ENCODE measurements at regions not wholly inside any gene's neighbourhood (a gene's known extent, or its start where the extent isn't known, plus 50 kb on each side); places are given as distances from the start of the nearest gene placed in this dataset.
"Not testable (repeated sequence)": the region's sequence is repeated elsewhere in the genome, so short reads cannot be mapped to it uniquely, and the experiment has no call there.

DNA sequence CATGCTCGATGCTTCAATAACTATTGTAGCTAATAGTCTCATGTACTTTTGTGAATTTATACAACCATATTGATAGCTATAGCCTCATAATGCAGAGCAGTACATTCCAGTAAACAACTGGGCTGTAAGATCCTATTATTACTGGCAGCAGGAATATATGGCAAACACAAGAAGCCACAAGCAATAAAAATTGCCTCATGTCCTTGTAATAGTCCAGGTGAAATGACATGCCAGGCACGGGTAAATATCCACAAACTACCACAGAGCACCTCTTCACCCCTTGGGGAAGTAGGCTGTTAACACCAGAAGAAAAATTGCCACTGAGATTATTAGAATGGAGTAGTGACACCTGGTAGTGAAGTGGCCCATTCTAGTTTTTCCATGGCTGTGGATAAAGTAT, 158.3 kb downstream of the MTX2 start:
- DNase-seq: no peak

DNA sequence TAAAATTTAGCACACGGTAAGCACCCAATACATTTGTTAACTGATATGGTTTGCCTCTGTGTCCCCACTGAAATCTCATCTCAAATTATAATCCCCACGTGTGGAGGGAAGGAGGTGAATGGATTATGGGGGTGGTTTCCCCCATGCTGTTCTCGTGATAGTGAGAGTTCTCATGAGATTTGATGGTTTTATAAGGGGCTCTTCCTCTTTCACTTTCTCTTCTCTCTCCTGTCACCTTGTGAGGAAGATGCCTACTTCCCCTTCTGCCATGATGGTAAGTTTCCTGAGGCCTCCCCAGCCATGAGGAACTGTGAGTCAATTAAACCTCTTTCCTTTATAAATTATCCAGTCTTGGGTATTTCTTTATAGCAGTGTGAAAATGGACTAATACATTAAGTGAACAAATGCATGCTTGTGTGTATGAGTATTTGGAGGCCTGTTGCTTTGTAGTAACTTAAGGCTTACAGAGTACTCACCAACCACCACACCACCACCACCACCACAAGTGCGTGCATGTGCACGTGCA, 159.8 kb downstream of the MTX2 start:
- DNase-seq: not testable (repeated sequence)

DNA sequence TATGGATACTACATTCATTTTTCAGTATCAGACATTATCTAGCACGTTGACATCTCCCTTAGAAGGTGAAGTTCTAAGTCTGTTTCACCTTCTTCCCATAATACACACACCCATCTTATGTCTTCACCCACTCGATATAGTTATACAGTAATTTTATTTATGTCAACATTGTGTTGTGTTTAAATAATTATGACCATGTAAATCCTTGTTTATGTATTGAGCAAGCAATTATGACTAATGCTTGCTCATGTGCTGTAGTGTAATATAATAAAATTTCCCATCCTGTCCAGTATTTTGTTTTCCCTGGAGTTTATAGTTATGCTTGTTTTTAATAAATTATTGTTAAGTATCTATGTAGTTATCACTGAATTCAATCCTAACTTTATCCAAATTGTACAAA, 163.2 kb downstream of the MTX2 start:
- DNase-seq: no peak

DNA sequence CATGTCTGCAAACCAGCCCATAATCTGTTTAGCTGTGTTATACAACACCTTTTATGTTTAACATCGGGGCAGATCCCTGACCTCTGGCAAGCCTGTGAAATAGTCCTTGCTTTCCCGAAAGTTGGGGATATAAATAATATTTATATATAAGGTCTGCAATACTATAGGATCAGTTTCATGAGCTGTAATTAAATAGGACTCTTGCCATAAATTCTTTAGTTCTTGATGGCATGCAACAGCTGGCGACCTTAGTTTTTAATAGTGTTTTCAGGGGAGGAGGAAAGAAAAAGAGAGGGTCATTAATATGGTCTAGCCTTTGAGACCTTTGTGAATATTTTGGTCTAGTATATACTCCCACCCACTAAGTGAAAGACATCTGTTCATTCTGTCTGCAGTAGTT, 166.5 kb downstream of the MTX2 start:
- DNase-seq: no peak

DNA sequence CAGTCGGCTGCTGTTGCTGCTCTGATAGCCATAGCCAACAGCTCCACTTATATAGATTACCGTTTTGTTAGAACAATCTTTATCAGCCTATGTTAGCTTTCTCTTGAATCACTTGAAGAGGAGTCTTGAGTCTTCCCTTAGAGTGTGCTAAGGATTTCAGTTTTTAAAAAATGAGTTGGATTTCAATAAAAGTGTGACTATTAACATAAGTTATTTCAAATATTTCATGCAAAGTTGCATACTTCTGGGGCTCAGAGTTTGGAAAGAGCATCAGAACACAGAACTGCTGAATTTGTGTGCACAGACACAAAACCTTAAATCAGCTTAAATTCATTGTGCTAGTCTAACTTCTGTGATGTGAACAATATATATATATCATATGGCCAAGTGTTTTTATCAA, 174.7 kb downstream of the MTX2 start:
- no peak for DNase-seq

DNA sequence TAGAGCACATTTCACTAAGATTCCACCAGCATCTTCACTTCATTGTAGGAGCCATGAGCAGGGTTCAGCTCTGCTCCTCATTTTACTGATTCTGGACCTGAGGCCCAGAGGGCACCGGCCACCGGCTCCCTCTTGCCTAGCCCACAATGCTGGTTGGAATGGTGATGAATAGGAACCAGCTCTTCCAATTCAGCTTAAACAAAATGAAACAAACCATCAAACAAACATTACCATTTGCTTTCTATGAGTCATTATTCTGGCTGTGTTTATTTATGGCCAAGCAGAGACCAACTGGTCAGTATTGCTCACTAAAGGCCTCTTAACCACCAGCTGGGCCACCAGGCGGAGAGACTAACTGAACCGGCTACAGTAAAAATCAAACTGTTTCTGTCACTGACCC, 176.7 kb downstream of the MTX2 start:
- DNase-seq: no peak

DNA sequence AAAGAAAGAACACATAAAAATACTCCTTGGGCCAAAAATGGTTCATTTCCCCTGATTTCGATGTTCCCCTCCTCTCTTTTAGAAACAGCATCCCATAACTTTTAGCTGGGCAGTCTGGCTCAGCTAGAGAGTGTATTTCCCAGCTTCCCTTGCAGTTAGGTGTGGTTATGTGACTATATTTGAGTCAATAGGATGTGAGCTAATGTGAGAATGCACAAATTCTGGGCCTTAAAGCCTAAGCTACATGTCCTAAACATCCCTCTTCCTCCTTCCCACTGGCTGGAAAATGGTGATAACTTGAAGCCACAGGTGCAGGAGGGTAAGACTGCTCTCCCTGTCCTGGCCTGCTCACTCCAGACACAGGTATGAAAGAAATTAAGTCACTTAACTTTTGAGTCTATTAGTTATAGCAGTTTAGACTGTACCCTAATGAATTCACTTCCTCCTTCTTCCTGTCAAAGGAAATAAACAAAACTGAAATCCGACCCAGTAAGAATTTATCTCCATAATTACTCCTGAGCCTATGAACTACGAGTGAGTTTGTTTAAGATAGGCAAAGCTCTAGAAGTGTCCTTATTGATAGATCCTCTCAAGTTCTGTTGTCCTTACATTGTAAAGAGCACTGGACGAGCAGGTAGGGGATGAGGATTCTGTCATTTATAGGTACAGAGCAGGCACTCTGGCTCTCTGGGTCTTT, 177.6 kb downstream of the MTX2 start:
- no peak for DNase-seq

DNA sequence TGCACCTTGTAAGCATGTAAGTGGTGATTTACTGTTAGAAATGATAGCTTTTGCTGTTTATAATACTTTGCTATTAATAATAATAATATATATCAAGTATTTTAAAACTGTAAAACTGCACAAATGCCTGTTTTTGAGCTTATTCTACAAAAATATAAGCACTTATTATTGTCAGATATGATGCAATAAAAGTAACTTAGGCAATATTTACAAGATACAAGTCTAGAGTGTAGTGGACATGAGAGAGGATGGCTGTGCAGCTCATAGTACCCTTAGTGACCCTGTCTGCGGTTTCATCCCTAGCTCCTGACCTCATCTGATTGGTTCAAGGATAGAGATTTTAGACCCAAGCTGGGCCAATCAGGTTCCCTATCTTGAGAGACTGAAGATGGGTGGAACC, 178.4 kb downstream of the MTX2 start:
- no peak for DNase-seq

DNA sequence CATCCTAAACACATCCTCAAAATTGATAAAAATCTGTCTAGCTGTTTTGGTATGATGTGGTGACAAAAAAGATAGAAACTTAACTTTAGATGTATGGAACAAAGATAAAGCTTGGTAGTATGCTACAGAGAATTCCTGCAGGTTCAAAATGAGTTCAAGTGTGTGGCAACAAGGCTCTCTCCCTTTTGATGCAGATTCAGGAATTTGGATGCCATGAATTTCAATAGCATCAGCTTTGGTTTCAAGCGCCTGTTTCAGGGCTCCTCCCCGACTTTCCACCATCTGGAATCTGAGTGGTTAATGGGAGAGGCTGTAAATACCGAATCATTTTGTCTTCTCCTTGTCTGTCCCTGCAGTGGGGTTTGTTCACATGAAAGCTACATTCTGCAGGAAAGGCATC, 180.6 kb downstream of the MTX2 start:
- no peak for DNase-seq

DNA sequence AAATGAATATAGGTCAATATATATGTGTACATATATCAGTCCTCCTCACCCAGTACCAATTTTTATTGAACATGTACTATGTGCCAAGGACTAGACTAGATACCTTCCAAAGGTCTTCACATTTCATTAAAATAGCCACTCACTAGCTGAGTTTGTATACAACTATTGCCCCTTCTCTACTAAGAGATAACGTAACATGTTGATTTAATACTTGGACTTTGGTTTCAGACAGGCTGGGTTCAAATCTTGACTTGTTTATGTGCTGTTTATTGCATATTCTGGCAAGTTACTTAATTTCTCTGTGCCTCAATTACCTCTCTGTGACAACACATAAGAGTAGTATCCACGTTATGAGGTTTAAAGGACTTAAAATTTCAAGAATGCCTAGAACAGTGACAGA, 184.5 kb downstream of the MTX2 start:
- no peak for DNase-seq

DNA sequence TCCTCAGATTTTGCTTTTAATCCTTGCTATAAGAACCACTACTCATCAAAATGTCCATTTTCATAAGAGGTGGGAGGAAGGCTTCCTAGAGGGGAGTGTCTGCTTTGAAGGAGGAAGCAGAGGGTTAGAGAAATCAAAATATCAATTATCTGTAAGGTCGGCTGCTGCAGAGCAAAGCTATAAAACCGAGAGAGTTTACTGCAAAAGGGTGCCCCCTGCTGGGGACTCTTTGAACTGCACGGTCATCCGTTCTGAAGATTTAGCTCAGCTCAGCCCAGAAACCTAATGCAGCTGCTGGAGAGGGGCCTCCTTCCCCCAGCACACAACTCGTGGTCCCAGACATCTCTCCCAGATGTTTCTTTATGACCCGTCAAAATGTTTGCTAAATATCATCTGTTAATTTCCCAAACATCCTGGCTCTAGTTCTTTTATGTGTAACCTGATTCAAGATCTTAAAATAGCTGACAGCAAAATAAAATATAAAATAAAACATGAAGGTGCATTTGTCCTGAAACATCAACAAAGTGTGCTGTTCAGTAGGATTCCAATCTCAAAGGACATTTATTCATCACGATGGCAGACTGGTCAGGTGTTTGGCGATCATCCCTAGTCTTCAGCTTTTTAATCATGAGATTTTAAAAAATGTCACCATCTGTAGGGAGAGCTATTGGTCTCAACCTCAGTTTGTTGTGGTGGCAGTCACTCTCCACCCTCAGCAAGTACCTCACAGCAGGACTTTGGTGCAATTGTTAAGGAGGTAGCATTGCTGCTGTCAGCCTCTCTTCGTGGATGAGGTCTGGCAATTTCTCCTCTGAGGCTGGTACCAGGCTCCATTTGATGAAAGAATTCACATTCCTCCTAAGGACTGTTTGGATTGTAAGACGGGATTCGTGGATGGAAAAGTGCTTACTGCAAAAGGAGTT, 185.9 kb downstream of the MTX2 start:
- DNase-seq: peak; percentile 56

DNA sequence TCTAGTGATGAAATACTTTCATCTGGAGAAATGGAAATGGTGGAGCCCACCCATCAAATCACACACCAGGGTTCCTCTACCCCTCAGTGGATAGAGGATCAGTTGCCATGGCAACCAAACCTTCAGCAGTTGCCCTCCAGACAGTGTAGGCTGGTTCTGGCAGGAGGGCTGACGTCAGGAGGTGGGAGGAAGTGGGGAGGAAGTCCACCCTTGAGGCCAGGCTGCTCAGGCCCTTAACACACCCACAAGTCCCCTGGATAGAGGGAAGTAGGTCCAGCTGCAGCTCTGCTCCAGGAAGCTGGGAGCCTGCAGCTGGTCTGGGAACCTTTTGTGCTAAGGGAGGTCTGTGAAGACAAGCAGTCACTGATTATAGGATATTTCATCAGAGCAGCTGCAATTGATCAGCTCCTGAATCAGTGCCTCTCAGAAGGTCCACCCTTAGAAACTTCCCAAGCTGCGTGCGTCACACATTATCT, 186.6 kb downstream of the MTX2 start:
- DNase-seq: no peak

DNA sequence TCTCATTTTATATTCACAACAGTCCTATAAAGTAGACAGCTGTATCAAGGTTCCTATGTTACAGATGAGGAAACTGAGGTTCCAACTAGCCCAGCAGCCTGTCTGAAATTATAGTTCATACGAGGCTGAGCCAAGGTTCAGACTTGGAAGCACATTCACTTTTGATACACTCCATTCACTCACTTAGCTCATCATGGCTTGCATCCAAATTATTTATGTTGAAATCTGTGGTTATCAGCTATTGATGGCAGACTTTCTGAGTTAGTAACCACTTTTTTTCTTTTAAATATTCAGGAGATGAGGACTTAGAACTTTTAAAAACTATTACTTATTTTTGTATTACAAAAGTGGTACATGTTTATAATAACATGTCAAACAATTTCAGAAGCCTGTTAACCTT, 188.2 kb downstream of the MTX2 start:
- DNase-seq: no peak

DNA sequence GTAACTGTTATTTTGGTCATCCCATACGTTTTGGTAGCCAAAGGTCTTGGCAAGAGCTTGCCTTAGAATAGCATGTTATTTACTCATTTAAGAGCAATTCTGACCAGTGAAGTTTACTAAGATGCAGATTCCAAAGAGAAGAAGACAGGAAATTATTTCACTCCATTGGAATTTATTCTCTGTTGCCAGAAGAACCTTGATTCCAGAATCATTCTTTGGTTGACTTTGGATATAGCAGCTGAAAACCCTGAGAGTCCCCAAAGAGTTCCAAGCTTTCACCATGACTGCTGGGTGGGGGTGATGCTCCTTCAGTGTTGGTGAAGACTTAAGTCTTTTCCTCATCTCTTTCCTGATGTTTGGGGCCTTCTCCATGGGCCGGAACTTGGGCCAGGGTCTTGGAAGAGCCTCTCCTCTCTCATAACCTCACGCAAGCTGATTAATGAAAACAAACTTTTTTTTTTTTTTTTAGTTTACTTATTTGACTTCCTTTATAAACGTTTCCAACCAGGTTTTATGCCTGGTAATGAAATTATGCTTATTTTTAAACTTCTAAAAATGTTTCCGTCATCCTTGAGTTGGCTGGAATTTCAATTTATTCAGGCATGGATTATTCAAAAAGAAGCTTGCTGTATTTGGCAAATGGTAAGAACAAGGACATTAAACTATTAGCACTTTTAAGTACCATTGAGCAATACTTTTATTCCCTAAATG, 192.0 kb downstream of the MTX2 start:
- no peak for DNase-seq

DNA sequence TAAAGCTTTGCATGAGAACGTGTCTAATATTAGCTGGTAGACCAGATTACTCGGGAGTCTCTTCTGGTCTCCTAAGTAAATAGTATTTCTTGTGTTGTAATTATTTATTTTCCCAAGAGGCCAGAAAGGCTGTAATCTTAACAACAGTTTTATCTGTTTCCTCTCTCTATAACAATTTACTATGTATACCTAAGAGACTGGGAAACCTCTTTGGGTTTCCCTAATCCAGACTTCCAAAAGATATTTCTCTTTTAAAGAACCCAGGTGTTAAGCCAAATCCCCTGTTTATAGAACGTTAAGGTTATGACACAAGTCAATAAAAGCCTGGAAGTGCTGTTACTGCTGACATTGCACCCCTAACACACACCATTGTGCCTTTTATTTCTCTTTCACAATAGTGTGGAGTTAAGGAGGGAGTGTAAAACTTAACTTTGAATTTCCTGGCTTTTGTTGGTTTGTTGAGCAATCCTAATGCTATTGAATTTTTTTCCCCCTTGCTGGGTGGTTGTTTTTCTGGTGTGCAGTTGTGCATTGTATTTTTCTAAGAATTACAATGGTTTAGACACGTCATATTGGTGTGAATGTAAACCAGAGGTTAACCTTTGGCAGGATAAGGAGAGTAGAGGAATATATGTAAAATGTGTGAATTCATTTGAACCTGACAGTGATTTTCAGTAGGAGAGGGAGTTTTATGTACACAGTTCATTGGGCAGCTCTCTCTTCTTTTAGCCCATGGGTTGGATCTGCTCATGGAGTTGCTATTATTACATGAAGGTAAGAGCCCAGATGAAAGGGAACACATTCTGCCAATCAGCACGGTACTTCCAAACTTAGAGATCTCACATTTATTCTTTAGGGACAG, 192.8 kb downstream of the MTX2 start:
- DNase-seq: no peak

DNA sequence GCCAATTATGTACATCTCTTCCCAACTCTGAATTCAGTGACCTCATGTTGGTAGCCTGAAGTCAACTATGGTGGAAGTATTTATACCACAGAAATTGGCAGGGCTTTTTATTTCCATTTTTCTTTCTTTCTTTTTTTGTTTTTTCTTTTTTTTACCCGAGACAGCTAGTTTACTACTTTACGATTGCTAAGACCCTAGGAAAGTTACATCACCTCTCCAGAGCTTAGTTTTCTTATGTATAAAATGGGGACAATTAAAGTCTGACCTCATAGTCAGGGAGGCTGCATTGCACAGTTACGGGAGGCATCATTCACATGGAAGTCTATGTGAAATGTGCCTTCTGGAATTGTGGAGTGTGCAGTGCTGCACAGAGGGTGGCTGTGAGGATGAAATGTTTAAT, 194.3 kb downstream of the MTX2 start:
- no peak for DNase-seq

DNA sequence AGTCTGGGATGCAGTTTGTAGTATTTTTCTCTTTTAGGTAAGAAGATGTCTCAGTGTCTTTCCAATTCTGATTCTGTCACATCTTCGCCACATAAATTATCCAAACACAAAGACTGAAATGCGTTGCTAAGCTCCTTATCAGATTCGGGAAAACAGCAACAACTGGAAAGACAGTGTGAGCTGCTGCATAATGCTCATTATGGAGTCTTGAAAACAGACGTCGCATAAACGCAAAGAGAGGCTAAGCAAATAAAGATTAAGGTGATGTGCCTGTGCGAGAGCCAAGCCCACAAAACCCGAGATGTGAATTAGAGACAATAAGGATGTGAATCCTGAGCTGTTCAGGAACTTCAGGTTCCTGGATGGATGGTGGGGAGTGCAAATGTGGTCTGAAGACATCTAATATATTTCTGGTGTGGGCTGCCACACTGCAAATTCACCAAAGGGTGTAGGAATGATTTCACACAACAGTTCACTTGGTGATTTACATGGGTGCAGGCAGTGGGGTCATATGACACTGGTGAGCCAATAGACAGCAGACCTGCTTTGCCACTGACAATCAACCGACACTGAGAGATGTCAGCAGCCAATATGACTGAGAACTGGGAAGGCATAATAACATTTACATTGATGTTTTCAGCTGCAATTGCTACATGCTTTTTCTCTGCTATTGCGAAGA, 195.8 kb downstream of the MTX2 start:
- no peak for DNase-seq

DNA sequence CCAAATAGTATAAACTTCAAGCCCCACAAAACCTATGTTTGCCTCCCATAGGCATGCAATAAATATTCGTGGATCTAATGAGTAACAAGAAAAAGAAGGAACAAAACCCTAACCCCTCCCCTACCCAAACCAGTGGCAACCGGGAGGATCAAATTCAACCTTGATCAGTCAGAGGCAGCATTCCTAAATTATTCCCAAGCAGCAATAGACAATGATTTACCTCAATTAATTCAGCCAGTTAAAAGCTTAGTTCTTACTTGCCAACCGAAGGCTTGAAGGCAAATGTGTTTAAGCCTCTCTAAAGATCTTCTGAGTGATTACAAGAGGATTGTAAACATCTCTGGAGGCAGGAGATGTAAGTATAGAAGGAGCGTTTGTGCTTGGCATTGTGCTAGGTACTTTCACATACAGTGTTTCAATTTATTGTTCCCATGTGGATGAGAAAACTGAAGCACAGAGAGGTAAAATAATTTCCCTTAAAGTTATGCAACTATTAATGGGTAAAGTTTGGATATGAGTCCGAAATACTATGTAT, 197.7 kb downstream of the MTX2 start:
- no peak for DNase-seq

DNA sequence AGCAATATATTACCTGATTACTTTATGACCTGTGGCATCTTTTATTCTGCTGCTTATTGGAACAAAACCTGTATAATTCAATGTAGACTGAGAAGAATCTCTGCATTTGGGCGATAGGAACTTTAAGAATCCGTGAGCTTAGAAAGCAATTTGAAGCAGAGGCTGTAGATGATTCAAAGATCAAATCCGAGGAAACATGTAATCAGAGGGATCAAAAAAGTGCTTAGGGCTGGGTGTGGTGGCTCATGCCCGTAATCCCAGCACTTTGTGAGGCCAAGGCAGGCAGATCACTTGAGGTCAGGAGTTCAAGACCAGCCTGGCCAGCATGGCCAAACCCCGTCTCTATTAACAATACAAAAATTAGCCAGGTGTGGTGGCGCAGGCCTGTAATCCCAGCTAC, 198.4 kb downstream of the MTX2 start:
- DNase-seq: no peak

DNA sequence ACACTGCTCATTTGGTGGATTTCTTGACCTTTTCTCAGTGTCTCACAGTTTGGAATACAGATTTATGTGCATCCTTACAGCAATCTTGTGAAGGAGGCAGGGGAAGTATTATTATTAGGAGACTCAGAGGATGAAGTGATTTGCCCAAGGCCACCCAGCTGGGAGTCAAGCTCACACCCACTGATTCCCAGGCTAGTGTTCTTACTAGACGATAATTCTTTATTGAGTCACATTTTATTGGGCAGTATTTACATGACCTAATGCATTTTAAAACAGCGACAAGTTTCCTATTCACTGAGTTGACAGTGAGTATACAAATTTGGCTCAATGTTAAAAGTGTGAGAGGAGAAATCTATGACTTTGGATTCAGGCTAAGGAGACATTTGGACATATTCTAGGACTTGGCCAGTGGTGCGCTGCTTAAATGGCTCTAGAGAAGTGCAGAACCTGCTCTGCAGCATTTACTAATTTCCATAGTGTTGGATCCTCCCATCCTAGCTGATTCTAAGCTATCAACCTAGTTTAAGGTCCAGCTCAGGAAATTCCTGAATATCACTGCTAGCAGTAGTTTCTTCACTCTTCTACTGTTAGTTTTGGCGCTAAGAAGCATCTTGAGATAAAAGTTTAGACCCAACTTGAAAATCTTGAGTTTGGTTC, 199.3 kb downstream of the MTX2 start:
- no peak for DNase-seq

DNA sequence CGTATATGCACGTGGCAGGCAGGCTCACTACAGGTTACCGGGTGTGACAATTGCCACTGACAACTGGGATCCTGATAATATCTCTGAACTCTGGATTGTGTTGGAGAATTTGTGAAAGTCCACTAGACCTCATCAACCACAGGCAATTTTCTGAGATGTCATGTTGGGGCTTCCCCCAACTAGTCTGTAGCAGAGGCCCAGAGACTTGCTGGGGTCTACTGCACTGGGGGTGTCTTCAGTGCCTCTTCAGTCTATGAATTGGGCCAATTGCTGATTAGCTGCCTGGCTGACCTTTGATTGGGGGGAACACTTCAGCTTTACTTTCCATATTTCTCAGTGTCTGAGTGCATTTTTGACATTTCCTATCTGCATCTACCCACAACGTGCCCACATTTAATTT, 201.5 kb downstream of the MTX2 start:
- no peak for DNase-seq

All from NCI-H2029 treated with DMSO at 0.1 percent for 48 hours (cell line).